ENCODE measurements at regions not wholly inside any gene's neighbourhood (a gene's known extent, or its start where the extent isn't known, plus 50 kb on each side); places are given as distances from the start of the nearest gene placed in this dataset.
A peak's percentile ranks its signal among the peaks of the same experiment; 100 is the strongest.
"Not testable (repeated sequence)": the region's sequence is repeated elsewhere in the genome, so short reads cannot be mapped to it uniquely, and the experiment has no call there.

DNA sequence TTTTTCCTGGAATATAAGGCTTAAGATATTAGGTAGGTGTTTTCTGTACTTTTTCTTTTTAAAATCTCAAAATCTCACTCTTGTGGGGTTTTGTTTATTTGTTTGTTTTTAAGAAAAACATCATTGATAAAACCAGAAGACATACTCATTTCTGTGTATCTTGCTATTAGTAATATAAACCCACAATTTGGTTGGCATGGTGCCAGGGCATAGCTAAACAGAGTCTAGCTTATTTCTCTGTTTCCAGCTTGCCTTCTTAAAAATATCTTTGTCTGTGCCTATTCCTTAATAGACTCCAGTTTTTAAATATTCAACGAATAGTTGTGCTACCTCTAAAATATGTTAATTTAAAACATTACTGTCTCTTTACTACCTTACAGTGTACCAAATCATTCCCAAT is 1121.9 kb upstream of the PCDH20 start:
- no peak for DNase-seq (ENCODE audit: low read depth)

DNA sequence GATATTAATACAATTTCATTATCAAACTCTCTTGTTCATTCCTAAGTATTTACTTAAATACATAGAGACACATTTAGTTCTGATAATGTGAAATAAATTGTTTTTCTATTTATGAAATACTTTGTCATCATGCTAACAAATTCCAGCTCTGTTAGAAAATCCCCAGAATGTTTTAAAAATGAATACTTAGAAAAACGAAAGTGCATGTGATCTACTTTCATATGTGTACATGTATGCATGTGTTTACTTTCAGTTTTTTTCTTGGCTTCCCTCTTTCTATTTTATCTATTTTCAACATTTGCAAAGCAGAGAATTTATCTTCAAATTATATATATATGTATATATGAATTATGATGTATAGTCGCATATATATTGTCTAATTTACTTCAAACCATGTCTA is 1110.0 kb upstream of the PCDH20 start:
- DNase-seq (ENCODE audit: low read depth): no peak

DNA sequence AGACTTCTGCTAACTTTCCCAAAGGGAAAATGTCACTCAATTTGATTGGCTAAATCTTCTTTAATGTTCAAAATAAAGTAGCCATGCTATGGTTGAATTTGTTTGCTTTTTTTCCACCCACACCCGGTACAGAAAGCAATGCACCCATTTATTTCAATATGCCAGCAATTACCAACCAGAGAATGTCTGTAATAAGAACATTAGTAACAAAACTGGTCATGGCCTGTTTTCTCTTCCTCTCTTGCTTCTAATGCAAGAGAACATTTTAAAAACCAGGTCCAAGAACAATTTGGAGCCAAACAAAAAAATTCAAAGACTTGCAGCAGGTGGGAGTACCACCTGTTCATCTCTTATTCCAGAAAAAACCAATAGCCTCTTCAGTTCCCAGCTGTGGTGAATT is 1108.8 kb upstream of the PCDH20 start:
- DNase-seq (ENCODE audit: low read depth): no peak

GRCh38 chr13:62524061-62524460 is 1108.4 kb upstream of the PCDH20 start:
- no peak for DNase-seq (ENCODE audit: low read depth)

DNA sequence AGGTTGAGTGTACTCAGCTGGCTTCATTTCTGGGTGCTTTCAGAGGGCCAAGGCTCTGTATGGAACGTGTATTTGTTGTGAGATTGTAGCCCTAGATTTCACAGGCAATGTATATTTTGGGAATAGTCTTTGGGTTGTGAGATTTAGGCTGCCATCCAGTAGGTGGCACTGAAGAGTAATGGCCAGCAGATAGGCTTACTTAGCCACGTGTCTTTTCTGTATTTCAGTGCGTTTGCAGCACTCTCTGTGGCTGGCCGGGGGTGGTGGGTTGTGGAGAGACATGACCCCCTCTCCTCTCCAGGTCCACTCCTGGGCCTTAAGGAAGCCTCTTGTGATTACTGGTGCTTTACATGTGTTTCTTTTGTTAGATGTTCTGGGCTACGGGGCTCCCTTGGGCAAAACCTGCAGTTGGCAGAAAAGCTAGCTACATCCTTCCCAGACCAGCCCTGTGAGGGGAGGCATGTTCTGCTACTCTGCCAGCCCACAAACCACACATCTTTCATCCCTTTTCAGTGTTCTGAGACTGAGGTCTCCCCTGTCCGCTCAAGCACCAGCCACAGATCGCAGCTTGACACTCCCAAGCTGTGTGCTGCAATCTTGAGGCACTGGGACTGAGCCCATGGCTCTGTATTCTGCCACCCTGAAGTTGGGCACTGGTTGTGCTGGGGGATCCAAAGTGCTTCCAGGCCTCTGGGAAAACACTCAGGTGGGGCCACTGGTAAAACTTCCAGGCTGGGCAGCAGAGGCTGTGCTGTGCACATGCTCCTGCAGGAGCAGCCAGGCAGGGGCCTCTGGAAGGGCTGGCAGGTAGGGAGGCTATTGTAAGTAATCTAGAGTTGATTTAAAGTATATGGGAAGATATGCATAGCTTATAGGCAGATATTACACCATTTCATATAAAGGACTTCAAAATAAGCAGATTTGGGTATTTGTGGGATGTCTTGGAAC is 1096.8 kb upstream of the PCDH20 start:
- DNase-seq (ENCODE audit: low read depth): peak; percentile 30

GRCh38 chr13:62510906-62511655 is 1095.4 kb upstream of the PCDH20 start:
- no peak for DNase-seq (ENCODE audit: low read depth)

DNA sequence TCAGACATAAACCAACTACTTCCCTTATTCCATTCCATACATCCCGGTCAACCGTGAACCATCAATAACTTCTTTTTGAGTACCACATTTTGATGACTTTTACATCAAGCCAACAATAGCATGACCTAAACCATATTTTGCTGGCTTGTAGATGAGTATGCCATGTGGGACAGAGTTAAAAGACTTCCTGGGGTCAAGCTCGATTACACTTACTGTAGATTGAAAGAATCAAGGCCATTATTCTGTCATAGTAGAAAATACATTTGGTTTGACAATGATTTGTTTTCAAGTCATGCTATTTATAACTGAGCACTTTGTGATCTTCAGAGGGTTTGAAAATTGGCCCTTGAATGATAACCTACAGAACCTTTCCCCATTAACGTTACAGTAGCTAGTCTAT is 1086.9 kb upstream of the PCDH20 start:
- DNase-seq (ENCODE audit: low read depth): no peak

DNA sequence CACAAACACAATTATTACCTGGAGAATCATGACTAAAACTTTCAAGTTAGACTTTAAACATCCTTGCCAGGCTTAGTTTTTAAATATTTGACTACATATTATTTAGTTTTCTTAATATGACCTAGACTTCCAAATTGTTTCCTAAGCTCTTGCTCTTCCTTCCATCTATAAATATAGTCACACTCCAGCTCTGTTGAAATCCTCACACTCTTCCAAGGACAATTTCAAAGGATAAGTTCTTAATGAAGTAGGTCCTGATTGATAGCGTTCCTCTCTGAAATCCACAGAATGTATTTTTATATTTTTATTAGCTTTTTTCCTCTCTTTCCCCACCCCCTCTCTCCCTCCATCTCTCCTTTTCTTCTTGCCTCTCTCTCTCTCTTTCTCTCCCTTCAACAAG is 1074.1 kb upstream of the PCDH20 start:
- DNase-seq (ENCODE audit: low read depth): no peak

GRCh38 chr13:62483774-62484173 is 1068.1 kb upstream of the PCDH20 start:
- peak; percentile 37 for DNase-seq (ENCODE audit: low read depth)

- no peak for DNase-seq (ENCODE audit: low read depth)
Observed at GRCh38 chr13:62482351-62482750, 1066.7 kb upstream of the PCDH20 start.

DNA sequence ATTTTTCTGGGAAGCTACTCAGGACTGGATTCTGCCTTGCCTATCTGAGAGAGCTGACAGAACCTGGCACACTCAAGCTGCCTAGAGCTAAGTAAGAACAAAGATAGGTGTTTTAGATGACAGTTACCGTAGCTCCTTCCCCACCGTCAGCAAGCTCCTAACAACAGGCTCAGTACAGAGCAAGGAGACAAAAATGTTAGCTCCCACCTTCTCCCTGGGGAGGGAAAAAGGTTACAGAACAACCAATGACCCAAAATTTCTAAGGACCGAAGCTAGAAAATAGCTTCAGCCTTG is 1058.2 kb upstream of the PCDH20 start:
- no peak for DNase-seq (ENCODE audit: low read depth)

GRCh38 chr13:62473190-62473943 is 1057.7 kb upstream of the PCDH20 start:
- no peak for DNase-seq (ENCODE audit: low read depth)

DNA sequence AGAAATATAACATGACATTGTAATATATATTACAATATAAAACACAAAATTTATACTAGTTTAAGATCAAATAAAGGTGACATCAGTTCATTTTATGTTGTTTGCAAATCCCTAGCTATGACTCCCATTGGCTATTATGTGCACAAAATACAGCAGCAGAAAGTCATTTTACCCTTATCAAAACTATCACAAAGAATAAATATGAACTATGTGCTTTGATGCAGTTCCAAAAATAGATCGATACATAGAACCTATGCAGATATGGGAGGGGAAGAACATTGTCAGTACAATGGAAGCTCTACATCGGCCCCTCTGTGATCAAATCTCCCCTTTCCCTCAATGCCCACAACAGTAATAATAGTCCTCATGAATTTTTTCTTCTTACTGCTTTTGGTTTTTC is 1038.1 kb upstream of the PCDH20 start:
- no peak for DNase-seq (ENCODE audit: low read depth)

GRCh38 chr13:62450759-62451158 is 1035.1 kb upstream of the PCDH20 start:
- DNase-seq (ENCODE audit: low read depth): no peak

GRCh38 chr13:62447771-62448382 is 1032.2 kb upstream of the PCDH20 start:
- DNase-seq (ENCODE audit: low read depth): not testable (repeated sequence)

- DNase-seq (ENCODE audit: low read depth): no peak
Observed at GRCh38 chr13:62444805-62445204, 1029.2 kb upstream of the PCDH20 start.

DNA sequence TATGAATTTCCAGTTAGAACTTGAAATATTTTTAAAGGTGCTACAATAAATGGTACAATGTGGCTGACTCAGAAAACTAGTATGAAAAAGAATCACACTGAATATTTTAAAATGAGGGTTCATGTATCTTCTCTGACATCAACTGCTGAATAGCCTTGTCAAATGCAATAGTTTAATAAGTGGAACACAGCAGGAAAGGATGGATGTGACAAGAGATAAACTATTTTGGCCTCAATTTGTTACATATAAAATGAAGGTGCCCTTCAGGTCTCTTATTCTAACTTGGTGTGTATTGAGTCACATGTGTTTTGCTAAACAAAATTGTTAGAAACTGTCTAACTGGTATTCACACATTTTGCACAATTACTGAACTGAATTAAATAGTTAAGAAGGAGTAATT is 1018.4 kb upstream of the PCDH20 start:
- no peak for DNase-seq (ENCODE audit: low read depth)

GRCh38 chr13:62433660-62434059 is 1018.0 kb upstream of the PCDH20 start:
- DNase-seq (ENCODE audit: low read depth): no peak

DNA sequence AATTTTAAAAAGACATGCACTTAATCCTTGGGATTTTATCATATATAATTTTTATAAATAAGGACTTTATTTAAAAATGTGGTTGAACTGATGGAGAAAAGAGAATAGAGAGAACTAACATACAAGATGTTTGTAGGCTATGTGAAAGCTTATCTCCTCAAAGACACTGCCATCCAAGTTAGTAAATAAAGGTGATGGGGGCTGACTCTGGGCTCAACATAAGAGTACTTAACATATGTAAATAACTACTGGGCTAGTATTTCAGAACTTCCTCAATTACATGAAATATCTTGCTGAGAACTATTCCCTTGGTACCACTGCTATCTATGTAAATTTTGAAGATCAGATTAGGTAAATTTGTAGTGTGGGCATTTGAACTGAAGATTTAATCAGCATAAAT is 1017.3 kb upstream of the PCDH20 start:
- no peak for DNase-seq (ENCODE audit: low read depth)

- DNase-seq (ENCODE audit: low read depth): no peak
Observed at GRCh38 chr13:62432295-62432694, 1016.6 kb upstream of the PCDH20 start.

DNA sequence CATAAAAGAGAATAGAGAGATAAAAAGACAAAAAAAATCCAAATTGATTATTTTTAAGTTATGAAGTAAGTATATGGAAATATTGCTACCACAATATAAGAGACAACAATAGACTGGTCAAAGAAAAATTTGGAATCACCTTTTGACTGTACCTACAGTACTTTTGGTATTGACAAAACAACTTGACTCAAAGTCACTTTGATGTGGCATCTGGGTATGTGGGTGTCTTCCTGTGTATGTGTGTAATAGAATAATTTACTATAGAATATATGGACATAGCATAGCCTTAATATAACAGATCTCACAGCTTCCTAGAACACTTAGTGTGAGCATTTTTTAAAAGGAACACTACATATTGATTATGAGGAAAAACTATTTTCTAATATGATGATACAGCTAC is 1016.2 kb upstream of the PCDH20 start:
- no peak for DNase-seq (ENCODE audit: low read depth)

DNA sequence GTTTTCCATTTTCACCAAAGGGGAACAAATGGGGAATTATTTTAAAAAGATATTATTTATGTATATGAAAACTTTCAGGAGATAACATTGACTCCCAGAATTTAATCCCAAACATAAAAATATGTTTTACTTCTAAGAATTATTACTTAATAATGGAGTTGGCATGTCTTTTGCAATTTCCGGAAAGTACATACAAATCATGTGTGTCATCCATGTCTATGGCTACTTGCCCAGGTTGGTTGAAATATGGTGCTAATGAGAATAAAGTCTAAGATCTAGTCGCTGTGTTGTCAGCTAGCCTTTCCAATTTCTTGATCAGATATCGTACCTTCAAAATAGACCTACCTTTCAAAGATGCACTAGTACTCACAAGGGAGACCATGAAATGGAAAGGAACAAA is 1003.2 kb upstream of the PCDH20 start:
- peak; percentile 25 for DNase-seq (ENCODE audit: low read depth)
